Heart left ventricle (tissue), 16 donors: ENCODE measurements at regions not wholly inside any gene's neighbourhood (a gene's known extent, or its start where the extent isn't known, plus 50 kb on each side); places are given as distances from the start of the nearest gene placed in this dataset.
"Not testable (repeated sequence)": the region's sequence is repeated elsewhere in the genome, so short reads cannot be mapped to it uniquely, and the experiment has no call there.

Experiments
- ATAC-seq, 4 donors: fragments of 200-7000 bp; cut with Tn5 transposase; one replicate each; pipeline ENCODE4 v1.9.1; 2020 to 2022; ENCODE audit warnings: moderate library complexity in 4 of 4, mild to moderate bottlenecking in 3 of 4, moderate number of reproducible peaks in 1 of 4
- DNase-seq, 5 donors: peaks; one replicate each; pipeline ENCODE4 v3.0.0-alpha.2; 2020
- H3K27ac ChIP-seq, 12 donors: fragments of 200-600 bp; sonication (generic) in 4 of 12; one replicate each; pipeline versions ENCODE4 v1.5.0 to v1.8.0; 2016 to 2022; ENCODE audit warnings: mild to moderate bottlenecking in 2 of 12
- H3K27me3 ChIP-seq, 9 donors: fragments of 200-600 bp; sonication (generic) in 2 of 9; one replicate each; pipeline versions ENCODE4 v1.5.1 to v1.8.0; 2016 to 2022; ENCODE audit warnings: mild to moderate bottlenecking in 3 of 9
- H3K36me3 ChIP-seq, 9 donors: fragments of 200-600 bp; sonication (generic) in 2 of 9; one replicate each; pipeline versions ENCODE4 v1.5.0 to v1.8.0; 2018 to 2022; ENCODE audit warnings: mild to moderate bottlenecking in 2 of 9
- H3K4me1 ChIP-seq, 12 donors: fragments of 200-600 bp; sonication (generic) in 4 of 12; one replicate each; pipeline versions ENCODE4 v1.5.0 to v1.8.0; 2016 to 2022; ENCODE audit warnings: mild to moderate bottlenecking in 3 of 12
- H3K4me3 ChIP-seq, 12 donors: fragments of 200-600 bp; sonication (generic) in 4 of 12; one replicate each; pipeline versions ENCODE4 v1.5.0 to v1.8.0; 2017 to 2022; ENCODE audit warnings: mild to moderate bottlenecking in 9 of 12, moderate library complexity in 4 of 12
- H3K9me3 ChIP-seq, 12 donors: fragments of 200-600 bp; sonication (generic) in 4 of 12; one replicate each; pipeline versions ENCODE4 v1.5.0 to v1.8.0; 2016 to 2022; ENCODE audit warnings: mild to moderate bottlenecking in 1 of 12
- POLR2A ChIP-seq, 2 donors: fragments of 450-650 bp; IDR thresholded peaks; one replicate each; pipeline ENCODE4 v1.6.1; 2017; ENCODE audit warnings: antibody characterized with exemption in 2 of 2, mild to moderate bottlenecking in 2 of 2, moderate library complexity in 2 of 2
- WGBS, 4 donors: extraction: QIAGEN DNeasy Blood & Tissue Kit in 2 of 4; methylation state at CpG; one replicate each; pipeline versions ENCODE4 v1.1.5 to v1.1.7; 2013 to 2018; 5-methylcytosine and 5-hydroxymethylcytosine counted together
- intact Hi-C, 10 donors: fragments of 100-400 bp; cut with DNase I; formaldehyde crosslinking; loops; one replicate each; pipeline versions ENCODE4 v1.11.1 to v1.14.2; 2022
- TF ChIP-seq, protein P1 (sequence below), 12 donors: fragments of 200-600 bp; sonication (generic) in 4 of 12; IDR thresholded peaks; one replicate each; pipeline versions ENCODE4 v1.5.0 to v1.8.0; 2018 to 2022; ENCODE audit warnings: antibody characterized with exemption in 12 of 12, mild to moderate bottlenecking in 5 of 12
- donor health status: ischemic (EF 13 %, LVEDD 7.1; RV severe dilation, severe dysfunction).
- donor health status: healthy with polysubstance abuse.
- donor health status: DM: no; HTN: yes; CAD: no.
- donor health status: DM: no; HTN: no; CAD: no.
- donor health status: ischemic (EF 25% LVEDD 6.9; RV normal size, moderate dysfunction).
- donor health status: ischemic (EF 25% LVEDD 5.7; RV mildly dilated, moderate dysfunction).
- donor health status: healthy.
- donor health status: DM: yes; HTN: yes; CAD: no.
- donor health status: ischemic (EF 35%, LVEDD 5.7; RV mildly dilated, moderate dysfunction).
- donor health status: nonischemic (EF 11% LVEDD 7.7; RV severe dilation, severe dysfunction).
- donor health status: DM: yes; HTN: yes; CAD: no.
- donor health status: PGD.
- donor health status: ischemic (EF 29% LVEDD 5.4; RV normal size, mild dysfunction).
- donor health status: nonischemic (EF 23%, LVEDD 6.1; RV moderate dilation, normal function).

GRCh38 chr6:144519426-144519825 is 234.3 kb downstream of the UTRN start:
- TF ChIP-seq, protein P1, sequence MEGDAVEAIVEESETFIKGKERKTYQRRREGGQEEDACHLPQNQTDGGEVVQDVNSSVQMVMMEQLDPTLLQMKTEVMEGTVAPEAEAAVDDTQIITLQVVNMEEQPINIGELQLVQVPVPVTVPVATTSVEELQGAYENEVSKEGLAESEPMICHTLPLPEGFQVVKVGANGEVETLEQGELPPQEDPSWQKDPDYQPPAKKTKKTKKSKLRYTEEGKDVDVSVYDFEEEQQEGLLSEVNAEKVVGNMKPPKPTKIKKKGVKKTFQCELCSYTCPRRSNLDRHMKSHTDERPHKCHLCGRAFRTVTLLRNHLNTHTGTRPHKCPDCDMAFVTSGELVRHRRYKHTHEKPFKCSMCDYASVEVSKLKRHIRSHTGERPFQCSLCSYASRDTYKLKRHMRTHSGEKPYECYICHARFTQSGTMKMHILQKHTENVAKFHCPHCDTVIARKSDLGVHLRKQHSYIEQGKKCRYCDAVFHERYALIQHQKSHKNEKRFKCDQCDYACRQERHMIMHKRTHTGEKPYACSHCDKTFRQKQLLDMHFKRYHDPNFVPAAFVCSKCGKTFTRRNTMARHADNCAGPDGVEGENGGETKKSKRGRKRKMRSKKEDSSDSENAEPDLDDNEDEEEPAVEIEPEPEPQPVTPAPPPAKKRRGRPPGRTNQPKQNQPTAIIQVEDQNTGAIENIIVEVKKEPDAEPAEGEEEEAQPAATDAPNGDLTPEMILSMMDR (IDR thresholded peaks at IDR 0.05), result no peak
- TF ChIP-seq POLR2A (IDR thresholded peaks at IDR 0.05), result no peak
- H3K4me3 ChIP-seq, result no peak overlapping the region
- no peaks in the 10 kb centered on the region for H3K9me3 ChIP-seq
- intact Hi-C loops, result no loop called here
- peaks cover 0 to 100% (median 95%) of the 10 kb centered on the region in 9 donors for H3K36me3 ChIP-seq
- no peak for DNase-seq
- 63 to 82% (median 72%) methylated on average over 4 of the region's 4 CpGs for WGBS, 4 donors
- ATAC-seq, result no peak
- H3K27me3 ChIP-seq, result no peaks in the 10 kb centered on the region
- no peak overlapping the region for H3K27ac ChIP-seq
- no peaks in the 10 kb centered on the region for H3K4me1 ChIP-seq

- Histone ChIP-seq H3K4me3 (no peak overlapping the region), H3K27me3 (no peaks in the 10 kb centered on the region), H3K27ac (no peak overlapping the region), H3K9me3 (no peaks in the 10 kb centered on the region), H3K36me3 (peaks cover 0 to 99% (median 93%) of the 10 kb centered on the region in 9 donors), H3K4me1 (peaks cover 0 to 9% (median 0%) of the 10 kb centered on the region in 12 donors)
- no peak for TF ChIP-seq POLR2A (IDR thresholded peaks at IDR 0.05)
- TF ChIP-seq, protein P1 (IDR thresholded peaks at IDR 0.05), result no peak
- WGBS, 4 donors, result 78 to 93% (median 88%) methylated on average over 9 of the region's 9 CpGs
- ATAC-seq (peak in 1 of 4 donors; percentile 11), DNase-seq (peak in 1 of 5 donors; percentile 26)
- intact Hi-C loops, result no loop called here
Measured at GRCh38 chr6:144528743-144529425, 243.7 kb downstream of the UTRN start.

GRCh38 chr6:144530118-144530517 is 245.0 kb downstream of the UTRN start:
- Histone ChIP-seq H3K9me3 (no peaks in the 10 kb centered on the region), H3K27me3 (no peaks in the 10 kb centered on the region), H3K36me3 (peaks cover 0 to 99% (median 93%) of the 10 kb centered on the region in 9 donors), H3K4me3 (no peak overlapping the region), H3K4me1 (peaks cover 0 to 13% (median 0%) of the 10 kb centered on the region in 12 donors), H3K27ac (no peak overlapping the region)
- no peak for DNase-seq
- ATAC-seq, result no peak
- WGBS, 4 donors, result 76 to 81% (median 79%) methylated on average over 2 of the region's 2 CpGs
- intact Hi-C loops, result no loop called here
- no peak for TF ChIP-seq POLR2A (IDR thresholded peaks at IDR 0.05)
- TF ChIP-seq, protein P1 (IDR thresholded peaks at IDR 0.05), result no peak

- H3K27ac ChIP-seq, intact Hi-C loops, ATAC-seq, H3K9me3 ChIP-seq, H3K4me3 ChIP-seq, DNase-seq, H3K27me3 ChIP-seq: not testable (repeated sequence)
- Histone ChIP-seq H3K36me3 (peaks cover 0 to 89% (median 80%) of the 10 kb centered on the region in 9 donors), H3K4me1 (peaks cover 0 to 13% (median 0%) of the 10 kb centered on the region in 12 donors)
- 91 to 96% (median 94%) methylated on average over 3 of the region's 3 CpGs for WGBS, 4 donors
Measured at GRCh38 chr6:144532238-144532637, 247.1 kb downstream of the UTRN start.
